H1 (cell line): ENCODE measurements at regions not wholly inside any gene's neighbourhood (a gene's known extent, or its start where the extent isn't known, plus 50 kb on each side); places are given as distances from the start of the nearest gene placed in this dataset.

Experiments
- CTCF ChIA-PET: fragments of 300-600 bp; sonication (Branson Sonifier 250); formaldehyde crosslinking; loops from one replicate; lab custom pipeline; 2021; ENCODE audit not compliant: partially characterized antibody; lab: Charles Lee
- POLR2A ChIA-PET: fragments of 300-600 bp; sonication (Branson Sonifier 250); formaldehyde crosslinking; loops from one replicate; lab custom pipeline; 2021; ENCODE audit warnings: inconsistent platforms; ENCODE audit not compliant: partially characterized antibody; lab: Charles Lee
- DNase-seq, 2 experiments: peaks; one replicate each; pipeline versions ENCODE4 v3.0.0 to v3.0.0-alpha.2; 2010 to 2022; ENCODE audit warnings: low spot score in 2 of 2, low read depth in 1 of 2, mixed read lengths in 1 of 2
- FAIRE-seq: peaks from 2 replicates; lab custom pipeline; 2011; peaks lifted over from hg19 to GRCh38; lab: Jason Lieb, UNC
- H2AFZ ChIP-seq: 2 replicates; pipeline ENCODE4 v1.8.1; 2012; ENCODE audit warnings: low read length, inconsistent platforms
- H2AK5ac ChIP-seq: 2 replicates; pipeline ENCODE4 v1.6.1; 2013; ENCODE audit warnings: low read depth, low read length
- H2BK120ac ChIP-seq: replicated peaks from 2 replicates; pipeline ENCODE3; 2013; ENCODE audit warnings: low read depth, low read length, inconsistent platforms
- H2BK12ac ChIP-seq: 2 replicates; pipeline ENCODE4 v1.6.1; 2013; ENCODE audit warnings: low read depth, low read length
- H2BK15ac ChIP-seq: 2 replicates; pipeline ENCODE4 v1.6.1; 2013; ENCODE audit warnings: low read length
- H2BK20ac ChIP-seq: 2 replicates; pipeline ENCODE4 v1.6.1; 2013; ENCODE audit warnings: low read length
- H2BK5ac ChIP-seq: 2 replicates; pipeline ENCODE4 v1.6.1; 2013; ENCODE audit warnings: low read depth, low read length
- H3K14ac ChIP-seq: 2 replicates; pipeline ENCODE4 v1.6.1; 2013; ENCODE audit warnings: inconsistent platforms; ENCODE audit not compliant: insufficient read length
- H3K18ac ChIP-seq: 2 replicates; pipeline ENCODE4 v1.6.1; 2013; ENCODE audit warnings: low read length; ENCODE audit errors: extremely low read depth
- H3K23ac ChIP-seq: 2 replicates; pipeline ENCODE4 v1.6.1; 2013; ENCODE audit warnings: inconsistent platforms; ENCODE audit not compliant: insufficient read length
- H3K23me2 ChIP-seq: 2 replicates; pipeline ENCODE4 v1.6.1; 2013; ENCODE audit warnings: low read depth, low read length
- H3K27ac ChIP-seq: 2 replicates; pipeline ENCODE4 v1.6.1; 2011; ENCODE audit warnings: low read depth, low read length, inconsistent platforms
- H3K27me3 ChIP-seq, 4 experiments: replicated peaks in 1 of 4; 1 replicate in 1 of 4; 2 replicates in 3 of 4; pipeline versions ENCODE4 v1.6.1 to v1.8.1; 2011 to 2013; ENCODE audit warnings: low read length in 3 of 4, mild to moderate bottlenecking in 3 of 4, inconsistent platforms in 2 of 4, mixed read lengths in 2 of 4, moderate library complexity in 1 of 4; ENCODE audit not compliant: control insufficient read depth in 3 of 4, insufficient read depth in 3 of 4; ENCODE audit errors: extremely low read depth in 1 of 4
- H3K36me3 ChIP-seq, 4 experiments: 2 replicates each; pipeline versions ENCODE4 v1.6.1 to v1.8.1; 2011 to 2013; ENCODE audit warnings: mild to moderate bottlenecking in 4 of 4, low read length in 3 of 4, moderate library complexity in 2 of 4, control low read depth in 1 of 4, inconsistent platforms in 1 of 4; ENCODE audit not compliant: insufficient read depth in 4 of 4, control insufficient read depth in 2 of 4
- H3K4ac ChIP-seq: replicated peaks from 2 replicates; pipeline ENCODE3; 2013; ENCODE audit warnings: low read length, low read depth, mixed read lengths, inconsistent platforms; ENCODE audit not compliant: insufficient read length
- H3K4me1 ChIP-seq, 4 experiments: replicated peaks in 1 of 4; 1 replicate in 1 of 4; 2 replicates in 3 of 4; pipeline versions ENCODE4 v1.6.1 to v1.8.1; 2011 to 2013; ENCODE audit warnings: low read length in 3 of 4, inconsistent platforms in 2 of 4, mixed read lengths in 1 of 4; ENCODE audit not compliant: insufficient read depth in 4 of 4, control insufficient read depth in 3 of 4
- H3K4me2 ChIP-seq, 2 experiments: 2 replicates each; pipeline versions ENCODE4 v1.6.1 to v1.8.1; 2011 to 2013; ENCODE audit warnings: low read depth in 2 of 2, low read length in 2 of 2, control low read depth in 1 of 2, inconsistent platforms in 1 of 2, mild to moderate bottlenecking in 1 of 2; ENCODE audit not compliant: insufficient read depth in 1 of 2
- H3K4me3 ChIP-seq, 4 experiments: fragments of 200-600, 300-600 bp in 1 of 4; sonication (generic), shearing (Covaris generic), sonication (Bioruptor Twin) in 1 of 4; 2 replicates each; pipeline versions ENCODE4 v1.5.1 to v1.8.1; 2011 to 2016; ENCODE audit warnings: low read length in 4 of 4, low read depth in 3 of 4, control low read depth in 2 of 4, inconsistent platforms in 2 of 4, mild to moderate bottlenecking in 2 of 4, mixed read lengths in 1 of 4, moderate library complexity in 1 of 4; ENCODE audit not compliant: insufficient read depth in 2 of 4; ENCODE audit errors: extremely low read depth in 1 of 4
- H3K56ac ChIP-seq: replicated peaks from 2 replicates; pipeline ENCODE3; 2013; ENCODE audit warnings: low read depth, mild to moderate bottlenecking, mixed read lengths, low read length, inconsistent platforms; ENCODE audit not compliant: insufficient read length
- H3K79me1 ChIP-seq: 2 replicates; pipeline ENCODE4 v1.6.1; 2013; ENCODE audit warnings: low read depth, low read length, control low read depth
- H3K79me2 ChIP-seq, 2 experiments: 2 replicates each; pipeline versions ENCODE4 v1.6.1 to v1.8.1; 2012 to 2013; ENCODE audit warnings: low read length in 2 of 2, mild to moderate bottlenecking in 2 of 2, inconsistent platforms in 1 of 2; ENCODE audit not compliant: insufficient read depth in 2 of 2, control insufficient read depth in 1 of 2
- H3K9ac ChIP-seq, 4 experiments: replicated peaks in 1 of 4; 1 replicate in 1 of 4; 2 replicates in 3 of 4; pipeline versions ENCODE4 v1.6.1 to v1.8.1; 2011 to 2013; ENCODE audit warnings: low read depth in 3 of 4, low read length in 3 of 4, control low read depth in 2 of 4, mild to moderate bottlenecking in 2 of 4, moderate library complexity in 2 of 4, inconsistent platforms in 1 of 4; ENCODE audit errors: extremely low read depth in 1 of 4
- H3K9me3 ChIP-seq, 2 experiments: 2 replicates each; pipeline versions ENCODE4 v1.6.1 to v1.8.1; 2012 to 2013; ENCODE audit warnings: mild to moderate bottlenecking in 2 of 2, moderate library complexity in 2 of 2, control low read depth in 1 of 2, inconsistent platforms in 1 of 2, low read depth in 1 of 2, low read length in 1 of 2, mixed read lengths in 1 of 2; ENCODE audit not compliant: insufficient read depth in 2 of 2
- H4K20me1 ChIP-seq, 2 experiments: replicated peaks in 1 of 2; 2 replicates each; pipeline versions ENCODE3 to v1.8.1; 2011 to 2013; ENCODE audit warnings: inconsistent platforms in 2 of 2, low read length in 2 of 2, mild to moderate bottlenecking in 1 of 2; ENCODE audit not compliant: insufficient read depth in 2 of 2, control insufficient read depth in 1 of 2
- H4K5ac ChIP-seq: 2 replicates; pipeline ENCODE4 v1.6.1; 2013; ENCODE audit warnings: low read length, low read depth, mixed read lengths, inconsistent platforms; ENCODE audit not compliant: insufficient read length
- H4K8ac ChIP-seq: 2 replicates; pipeline ENCODE4 v1.8.0; 2013; ENCODE audit warnings: mild to moderate bottlenecking, moderate library complexity, low read length, inconsistent platforms; ENCODE audit not compliant: insufficient read depth; ENCODE audit errors: extremely low read depth
- H4K91ac ChIP-seq: replicated peaks from 2 replicates; pipeline ENCODE3; 2013; ENCODE audit warnings: low read length, mixed read lengths, inconsistent platforms; ENCODE audit not compliant: insufficient read length
- BRCA1 ChIP-seq: IDR thresholded peaks from 2 replicates; pipeline ENCODE4 v1.6.1; 2012; ENCODE audit warnings: low read depth, low read length, improper control_type of control experiment
- CHD1 ChIP-seq: IDR thresholded peaks from 2 replicates; pipeline ENCODE4 v1.6.1; 2012; ENCODE audit warnings: low read depth, low read length, improper control_type of control experiment
- FOSL1 ChIP-seq: IDR thresholded peaks from 2 replicates; pipeline ENCODE4 v1.6.1; 2011; ENCODE audit warnings: mild to moderate bottlenecking, low read depth, low read length, moderate library complexity; ENCODE audit not compliant: insufficient read depth
- KDM5A ChIP-seq: fragments of 200-600 bp; IDR thresholded peaks from 2 replicates; pipeline ENCODE4 v1.7.1; 2012; ENCODE audit warnings: mild to moderate bottlenecking, low read length, inconsistent platforms, mixed read lengths
- PHF8 ChIP-seq: fragments of 200-600 bp; sonication (generic); conservative IDR thresholded peaks from 2 replicates; pipeline ENCODE4 v1.7.1; 2012; ENCODE audit warnings: low read depth, mild to moderate bottlenecking, inconsistent platforms, low read length, moderate library complexity
- RFX5 ChIP-seq: IDR thresholded peaks from 2 replicates; pipeline ENCODE4 v1.6.1; 2011; ENCODE audit warnings: low read depth, low read length, improper control_type of control experiment, borderline replicate concordance
- SIN3A ChIP-seq, 2 experiments: IDR thresholded peaks in 1 of 2; conservative IDR thresholded peaks in 1 of 2; 2 replicates each; pipeline ENCODE4 v1.6.1; 2011 to 2012; ENCODE audit warnings: low read length in 2 of 2, improper control_type of control experiment in 1 of 2, low read depth in 1 of 2, mild to moderate bottlenecking in 1 of 2
- TAF7 ChIP-seq: optimal IDR thresholded peaks from 2 replicates; pipeline ENCODE3; 2011; ENCODE audit warnings: low read depth, mild to moderate bottlenecking, inconsistent platforms, low read length, moderate library complexity, borderline replicate concordance
- TCF12 ChIP-seq: IDR thresholded peaks from 2 replicates; pipeline ENCODE4 v1.6.1; 2011; ENCODE audit warnings: low read depth, mild to moderate bottlenecking, low read length
- WGBS, 2 experiments: shearing (Covaris generic) in 1 of 2; methylation state at CpG; one replicate each; pipeline versions ENCODE4 v1.1.6 to v1.1.7; 2013 to 2015; ENCODE audit warnings: low lambda C conversion rate in 2 of 2, mixed read lengths in 2 of 2, inconsistent platforms in 1 of 2, low coverage in 1 of 2, missing lambda C conversion rate in 1 of 2; ENCODE audit not compliant: insufficient replicate concordance in 2 of 2, insufficient coverage in 1 of 2, insufficient read length in 1 of 2; ENCODE audit errors: extremely low coverage in 1 of 2, missing lambda C conversion rate in 1 of 2; 5-methylcytosine and 5-hydroxymethylcytosine counted together

- Histone ChIP-seq H3K36me3 (0 out of 8 replicates have a peak, but pooled peaks cover 0 to 3% (median 0%) of the 10 kb centered on the region in 4 experiments), H3K4me2 (peak overlapping the region; percentile 4 to 18; a peak in 2 of 4 replicates), H3K4ac (no peak overlapping the region), H3K4me3 (peak overlapping the region in 1 of 4 experiments; percentile 27; a peak in 1 of 8 replicates), H3K4me1 (peaks cover 0 to 12% (median 0%) of the 10 kb centered on the region in 4 experiments; a peak in 2 of 7 replicates), H3K79me1 (no peaks in the 10 kb centered on the region), H4K5ac (peak overlapping the region; percentile 70), H2BK12ac (no peak overlapping the region), H3K23ac (no peak overlapping the region), H3K9me3 (peaks cover 0 to 7% of the 10 kb centered on the region in 2 experiments; a peak in 2 of 4 replicates), H3K79me2 (no peaks in the 10 kb centered on the region), H3K27me3 (no peaks in the 10 kb centered on the region; a peak in 1 of 7 replicates), H4K91ac (no peak overlapping the region), H2BK20ac (peak overlapping the region; percentile 49; the same call in 1 of the 2 replicates), H3K23me2 (no peaks in the 10 kb centered on the region), H2BK120ac (peak overlapping the region; percentile 69), H3K9ac (no peak overlapping the region), H4K8ac (no peak overlapping the region), H2AFZ (no peak overlapping the region), H3K27ac (no peak overlapping the region; the same call in 1 of the 2 replicates), H2BK15ac (no peak overlapping the region), H3K56ac (no peak overlapping the region), H2AK5ac (no peak overlapping the region), H3K18ac (no peak overlapping the region; the same call in 1 of the 2 replicates), H2BK5ac (peak overlapping the region; percentile 79; the same call in 1 of the 2 replicates), H4K20me1 (no peaks in the 10 kb centered on the region), H3K14ac (no peak overlapping the region)
- 19% methylated on average over 8 of the region's 9 CpGs; no CpG with 5 or more reads in 1 of the 2 experiments for WGBS, 2 experiments
- ChIA-PET POLR2A (interaction anchor here (0.6 to 1.0 kb wide), 3 partner anchors 16 to 1351 kb away, joined by 4 to 5 read pairs (median 5); no protein-coding TSS in a partner anchor), CTCF (interaction anchor here (0.6 to 1.6 kb wide), 4 partner anchors 8 to 606 kb away, joined by 3 to 4 read pairs (median 3); no protein-coding TSS in a partner anchor)
- peak; percentile 59 to 97 for DNase-seq
- FAIRE-seq = peak; percentile 93
- TF ChIP-seq CHD1 = no peak
- TF ChIP-seq BRCA1 = no peak
- no peak for TF ChIP-seq PHF8
- no peak for TF ChIP-seq RFX5
- 0 out of 2 replicates have a peak, but pooled peaks have one; percentile 42 for TF ChIP-seq TCF12
- TF ChIP-seq FOSL1 = no peak
- TF ChIP-seq SIN3A (conservative IDR thresholded peaks at IDR 0.05 in 1 of 2, IDR thresholded peaks at IDR 0.05 in 1 of 2; ENCODE audit: low read depth in 1 of 2, low read length in 2 of 2) = no peak
- TF ChIP-seq TAF7 = peak; percentile 49
- TF ChIP-seq KDM5A = no peak
Measured at GRCh38 chr3:176505878-176506621, 691.2 kb downstream of the TBL1XR1 start.
